SU-DHL-6 (cell line): ENCODE measurements at regions not wholly inside any gene's neighbourhood (a gene's known extent, or its start where the extent isn't known, plus 50 kb on each side); places are given as distances from the start of the nearest gene placed in this dataset.

Experiments
- H2AFZ ChIP-seq: fragments of 200-600 bp; sonication (generic); 2 replicates; pipeline ENCODE4 v1.6.1; 2014; ENCODE audit warnings: low read depth, mild to moderate bottlenecking, moderate library complexity, mixed read lengths, antibody characterized with exemption, low read length; ENCODE audit not compliant: severe bottlenecking
- H3F3A ChIP-seq: fragments of 200-600 bp; shearing (Covaris generic); 2 replicates; pipeline ENCODE4 v1.6.0; 2016; ENCODE audit warnings: antibody characterized with exemption, mild to moderate bottlenecking; ENCODE audit not compliant: insufficient read depth
- H3K27ac ChIP-seq: fragments of 200-600 bp; sonication (generic); 2 replicates; pipeline ENCODE4 v1.5.1; 2016; ENCODE audit warnings: low read depth, mild to moderate bottlenecking, low read length, moderate library complexity, mixed read lengths
- H3K27me3 ChIP-seq: fragments of 200-600 bp; sonication (generic), shearing (Covaris generic); 2 replicates; pipeline ENCODE4 v1.6.0; 2014; ENCODE audit warnings: mild to moderate bottlenecking, low read length
- H3K36me3 ChIP-seq: fragments of 200-600 bp; sonication (generic); 2 replicates; pipeline ENCODE4 v1.6.1; 2014; ENCODE audit warnings: mild to moderate bottlenecking, low read length, mixed read lengths
- H3K4me2 ChIP-seq: fragments of 300-600, 200-600 bp; shearing (Covaris generic), sonication (generic); 2 replicates; pipeline ENCODE4 v1.6.0; 2014; ENCODE audit warnings: low read length, low read depth, mild to moderate bottlenecking; ENCODE audit not compliant: poor library complexity, severe bottlenecking
- H3K4me3 ChIP-seq: fragments of 200-600 bp; sonication (generic); 2 replicates; pipeline ENCODE4 v1.5.1; 2014; ENCODE audit warnings: antibody characterized with exemption, low read length, mild to moderate bottlenecking, mixed read lengths; ENCODE audit not compliant: insufficient read depth, poor library complexity, severe bottlenecking
- H3K79me2 ChIP-seq: fragments of 200-600 bp; sonication (generic); 2 replicates; pipeline ENCODE4 v1.6.1; 2014; ENCODE audit warnings: mild to moderate bottlenecking, low read length, moderate library complexity; ENCODE audit not compliant: insufficient read depth
- H3K9ac ChIP-seq: fragments of 200-600 bp; sonication (generic); 2 replicates; pipeline ENCODE4 v1.7.0; 2014; ENCODE audit warnings: mild to moderate bottlenecking, low read length
- H3K9me2 ChIP-seq: fragments of 200-600 bp; sonication (generic); replicated peaks from 2 replicates; pipeline ENCODE4 v1.6.1; 2014; ENCODE audit warnings: low read length; ENCODE audit not compliant: insufficient read depth
- H3K9me3 ChIP-seq: fragments of 200-600 bp; sonication (generic); 2 replicates; pipeline ENCODE4 v1.6.1; 2014; ENCODE audit warnings: low read length, mixed read lengths; ENCODE audit not compliant: insufficient read depth
- H4K20me1 ChIP-seq: fragments of 200-600 bp; sonication (generic); 2 replicates; pipeline ENCODE4 v1.6.1; 2014; ENCODE audit warnings: low read depth, mild to moderate bottlenecking, antibody characterized with exemption, low read length, moderate library complexity, mixed read lengths
- EZH2phosphoT487 ChIP-seq: fragments of 200-600 bp; sonication (generic), shearing (Covaris generic); conservative IDR thresholded peaks from 2 replicates; pipeline ENCODE4 v1.6.1; 2018; ENCODE audit warnings: mild to moderate bottlenecking, antibody characterized with exemption, low read length, moderate library complexity, mixed read lengths
- TF ChIP-seq, protein P1 (sequence below): fragments of 200-600 bp; sonication (generic); IDR thresholded peaks from one replicate; pipeline ENCODE4 v1.5.1; 2017; ENCODE audit warnings: antibody characterized with exemption, mild to moderate bottlenecking, low read length, moderate library complexity; ENCODE audit not compliant: insufficient read depth, poor library complexity, severe bottlenecking

DNA sequence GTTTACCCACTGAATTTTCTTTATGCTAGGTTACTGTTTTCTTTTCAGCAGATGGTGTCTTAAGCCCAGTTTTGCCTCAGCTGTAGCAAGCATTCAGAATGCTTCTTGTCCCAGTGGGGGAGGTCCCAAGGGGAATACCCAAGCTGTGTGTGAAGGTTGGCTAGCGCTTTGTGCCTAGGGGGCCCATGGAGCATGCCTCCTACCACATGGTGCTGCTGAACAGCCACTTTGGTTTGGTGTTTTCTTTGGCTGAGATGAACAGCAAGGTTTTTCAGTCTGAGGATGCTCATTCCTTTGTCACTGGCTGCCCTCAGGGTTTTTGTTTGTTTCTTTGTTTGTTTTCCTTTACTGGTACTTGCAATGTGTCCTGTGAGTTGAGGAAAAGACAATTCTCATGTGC, 99.0 kb downstream of the PCDH20 start:
- H3K9me3 ChIP-seq, result no peaks in the 10 kb centered on the region
- H3K9me2 ChIP-seq, result no peaks in the 10 kb centered on the region
- no peaks in the 10 kb centered on the region for H3K27me3 ChIP-seq
- no peaks in the 10 kb centered on the region for H3F3A ChIP-seq
- no peak overlapping the region for H3K9ac ChIP-seq
- peak overlapping the region; percentile 43 for H2AFZ ChIP-seq
- H3K79me2 ChIP-seq, result no peaks in the 10 kb centered on the region
- no peak overlapping the region for H3K27ac ChIP-seq
- no peaks in the 10 kb centered on the region for H4K20me1 ChIP-seq
- no peak overlapping the region for H3K4me3 ChIP-seq
- TF ChIP-seq EZH2phosphoT487, result no peak
- TF ChIP-seq, protein P1, sequence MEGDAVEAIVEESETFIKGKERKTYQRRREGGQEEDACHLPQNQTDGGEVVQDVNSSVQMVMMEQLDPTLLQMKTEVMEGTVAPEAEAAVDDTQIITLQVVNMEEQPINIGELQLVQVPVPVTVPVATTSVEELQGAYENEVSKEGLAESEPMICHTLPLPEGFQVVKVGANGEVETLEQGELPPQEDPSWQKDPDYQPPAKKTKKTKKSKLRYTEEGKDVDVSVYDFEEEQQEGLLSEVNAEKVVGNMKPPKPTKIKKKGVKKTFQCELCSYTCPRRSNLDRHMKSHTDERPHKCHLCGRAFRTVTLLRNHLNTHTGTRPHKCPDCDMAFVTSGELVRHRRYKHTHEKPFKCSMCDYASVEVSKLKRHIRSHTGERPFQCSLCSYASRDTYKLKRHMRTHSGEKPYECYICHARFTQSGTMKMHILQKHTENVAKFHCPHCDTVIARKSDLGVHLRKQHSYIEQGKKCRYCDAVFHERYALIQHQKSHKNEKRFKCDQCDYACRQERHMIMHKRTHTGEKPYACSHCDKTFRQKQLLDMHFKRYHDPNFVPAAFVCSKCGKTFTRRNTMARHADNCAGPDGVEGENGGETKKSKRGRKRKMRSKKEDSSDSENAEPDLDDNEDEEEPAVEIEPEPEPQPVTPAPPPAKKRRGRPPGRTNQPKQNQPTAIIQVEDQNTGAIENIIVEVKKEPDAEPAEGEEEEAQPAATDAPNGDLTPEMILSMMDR, result no peak
- H3K36me3 ChIP-seq, result peaks cover 5% of the 10 kb centered on the region; the same call in 1 of the 2 replicates
- no peak overlapping the region for H3K4me2 ChIP-seq

DNA sequence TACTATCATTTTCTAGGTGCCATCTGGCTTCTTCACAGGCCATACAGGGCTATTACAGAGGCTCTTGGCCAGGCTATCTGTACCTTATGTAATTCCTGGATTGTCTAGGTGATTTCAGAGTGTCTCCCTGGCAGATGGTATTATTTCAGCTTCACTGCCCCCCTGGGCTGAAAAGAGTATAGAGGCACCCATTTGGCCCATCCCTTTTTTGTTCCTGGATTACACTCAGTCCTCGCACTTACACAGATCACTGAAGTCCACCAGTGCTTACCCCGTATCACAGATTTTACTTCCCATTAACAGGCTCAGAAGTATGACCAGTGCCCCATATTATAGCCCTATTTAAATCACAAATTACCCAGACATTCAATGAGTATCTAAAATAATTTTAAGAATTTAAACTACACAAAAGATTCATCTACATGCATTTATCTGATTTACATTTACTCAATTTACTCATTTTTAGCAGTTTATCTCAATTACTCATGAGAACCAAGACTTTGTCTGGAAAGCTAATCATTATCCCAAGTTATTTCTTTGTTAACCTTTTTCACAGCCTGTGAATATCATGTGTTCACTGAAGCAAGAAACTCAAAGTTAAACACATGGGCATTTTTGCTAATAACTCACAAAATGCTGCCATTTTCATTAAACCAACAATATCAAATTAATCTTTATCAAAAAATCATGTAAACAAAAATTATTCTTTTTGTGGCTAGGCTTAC, 121.0 kb downstream of the PCDH20 start:
- Histone ChIP-seq H3K27ac (no peak overlapping the region), H3K9ac (no peak overlapping the region), H3K4me2 (no peak overlapping the region), H3F3A (no peaks in the 10 kb centered on the region), H3K27me3 (no peaks in the 10 kb centered on the region), H2AFZ (no peak overlapping the region), H3K9me3 (no peaks in the 10 kb centered on the region), H3K9me2 (no peaks in the 10 kb centered on the region), H4K20me1 (no peaks in the 10 kb centered on the region), H3K79me2 (no peaks in the 10 kb centered on the region), H3K36me3 (no peaks in the 10 kb centered on the region), H3K4me3 (no peak overlapping the region)
- no peak for TF ChIP-seq EZH2phosphoT487
- TF ChIP-seq, protein P1, result no peak

DNA sequence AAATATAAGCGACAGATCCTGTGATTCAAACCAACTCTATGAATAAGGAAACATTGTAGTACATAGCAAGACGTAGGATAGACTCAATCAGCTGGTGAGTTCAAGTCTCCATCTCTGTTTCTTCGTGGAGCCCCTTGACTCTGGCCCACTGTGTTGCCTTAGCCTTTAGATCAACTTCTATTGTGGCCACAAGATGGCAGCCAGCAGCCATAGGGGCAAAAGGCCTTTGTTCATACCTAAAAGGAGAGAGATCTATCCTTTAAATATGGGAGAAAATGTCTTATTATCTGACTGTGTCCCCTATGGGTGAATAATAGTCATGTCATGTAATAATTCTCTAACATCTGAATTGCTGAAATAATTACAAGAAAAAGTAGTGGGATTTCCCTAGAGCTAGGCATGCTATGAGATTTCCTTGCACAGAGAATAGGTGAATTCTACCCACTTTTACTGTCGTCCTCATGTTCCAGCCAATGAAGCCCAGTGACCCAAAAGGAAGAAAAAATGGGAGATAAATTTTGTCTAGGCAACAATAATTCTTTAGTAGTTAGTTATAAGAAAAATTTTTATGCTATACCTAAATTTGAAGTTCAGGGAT, 129.4 kb downstream of the PCDH20 start:
- H3K79me2 ChIP-seq, result no peaks in the 10 kb centered on the region
- no peak for TF ChIP-seq EZH2phosphoT487
- TF ChIP-seq, protein P1, result peak; percentile 60

More for the DNA sequence above, 129.4 kb downstream of the PCDH20 start:
- Histone ChIP-seq H3K9me2 (no peaks in the 10 kb centered on the region), H2AFZ (peak overlapping the region; percentile 65), H3K4me3 (no peak overlapping the region), H3K9ac (no peak overlapping the region), H3K4me2 (no peak overlapping the region), H4K20me1 (no peaks in the 10 kb centered on the region), H3K9me3 (no peaks in the 10 kb centered on the region), H3K27ac (no peak overlapping the region), H3K36me3 (no peaks in the 10 kb centered on the region; the same call in 1 of the 2 replicates), H3K27me3 (no peaks in the 10 kb centered on the region), H3F3A (no peaks in the 10 kb centered on the region)
